ENCODE measurements at regions not wholly inside any gene's neighbourhood (a gene's known extent, or its start where the extent isn't known, plus 50 kb on each side); places are given as distances from the start of the nearest gene placed in this dataset.
A peak's percentile ranks its signal among the peaks of the same experiment; 100 is the strongest.

GRCh38 chr3:180185650-180186049 lies 148.9 kb upstream of the PEX5L start:
- DNase-seq (ENCODE audit: low spot score): no peak

DNA sequence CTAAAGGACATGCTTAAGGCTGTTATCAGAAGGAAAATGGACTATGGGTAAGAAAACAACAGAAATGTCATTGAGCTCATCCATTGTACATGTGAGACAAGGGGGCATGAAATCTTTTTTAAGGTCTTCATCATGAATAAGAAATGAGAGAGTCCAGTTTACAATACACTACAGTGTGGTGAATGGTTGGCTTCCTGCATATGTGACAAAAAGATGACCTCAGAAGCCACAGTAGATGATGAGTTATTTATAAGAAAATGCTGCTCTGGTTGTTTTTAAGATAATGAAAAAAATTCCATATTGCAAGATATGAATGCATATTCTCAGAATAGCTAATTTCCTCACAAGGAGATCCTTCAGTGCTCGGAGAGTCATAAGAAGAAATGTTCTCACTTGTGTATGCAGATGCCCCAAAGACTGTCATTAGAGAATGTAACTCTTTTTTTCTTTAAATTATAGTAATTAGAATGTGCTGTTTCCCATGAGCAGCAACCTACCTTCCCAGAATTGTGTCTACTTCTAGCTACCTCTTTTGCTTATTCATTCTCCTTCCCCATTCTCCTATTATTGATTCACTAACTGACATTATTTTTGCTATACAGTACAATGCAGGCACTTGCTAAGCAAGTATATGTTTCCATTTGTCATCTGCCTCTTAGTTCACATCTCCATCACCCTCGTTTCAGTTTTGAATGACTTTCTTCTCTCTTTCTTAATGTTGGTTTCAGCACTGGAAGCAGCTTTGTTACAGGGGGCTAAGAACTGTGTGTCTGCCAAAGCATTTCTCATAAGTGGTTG lies 152.0 kb upstream of the PEX5L start:
- DNase-seq (ENCODE audit: low spot score): no peak

DNA sequence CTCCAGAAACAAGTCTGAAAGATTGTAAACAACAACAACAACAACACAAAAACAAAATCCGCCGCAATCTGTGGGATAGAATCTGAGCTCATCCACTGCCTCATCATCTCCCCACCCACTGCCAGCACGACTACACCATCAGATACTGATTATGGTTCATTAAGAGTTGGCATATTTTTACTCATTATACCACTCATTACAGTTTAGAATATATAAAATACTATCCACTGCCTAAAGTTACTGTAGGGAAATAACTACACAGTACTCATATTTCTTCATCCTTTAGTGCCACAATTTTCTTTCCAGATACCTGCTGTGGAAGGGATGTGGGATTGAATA lies 152.5 kb upstream of the PEX5L start:
- DNase-seq (ENCODE audit: low spot score): no peak

GRCh38 chr3:180196658-180197057 lies 159.9 kb upstream of the PEX5L start:
- DNase-seq (ENCODE audit: low spot score): no peak

- DNase-seq (ENCODE audit: low spot score): no peak
Observed at GRCh38 chr3:180199417-180199995, 162.8 kb upstream of the PEX5L start.

DNA sequence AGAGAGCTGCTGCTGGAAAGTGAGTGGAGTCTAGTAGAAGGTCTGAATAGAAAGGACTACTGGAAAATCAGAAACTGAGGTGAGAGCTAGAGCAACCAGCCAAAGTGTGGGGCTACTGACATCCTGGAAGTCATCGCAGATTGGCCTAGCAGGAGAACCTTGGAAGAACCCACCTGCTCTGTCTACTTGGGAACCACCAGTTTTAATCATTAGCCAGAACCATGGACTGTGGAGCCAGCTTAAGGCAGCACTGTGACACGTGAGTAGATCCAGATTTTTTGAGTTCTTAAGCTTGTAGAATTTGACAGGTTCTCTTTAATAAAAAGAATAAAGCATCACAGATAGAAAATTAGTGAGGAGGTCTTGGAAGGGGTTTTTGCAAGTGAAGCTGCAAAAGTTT lies 179.1 kb upstream of the PEX5L start:
- no peak for DNase-seq (ENCODE audit: low spot score)

- DNase-seq (ENCODE audit: low spot score): no peak
Observed at GRCh38 chr3:180223268-180223667, 186.5 kb upstream of the PEX5L start.

DNA sequence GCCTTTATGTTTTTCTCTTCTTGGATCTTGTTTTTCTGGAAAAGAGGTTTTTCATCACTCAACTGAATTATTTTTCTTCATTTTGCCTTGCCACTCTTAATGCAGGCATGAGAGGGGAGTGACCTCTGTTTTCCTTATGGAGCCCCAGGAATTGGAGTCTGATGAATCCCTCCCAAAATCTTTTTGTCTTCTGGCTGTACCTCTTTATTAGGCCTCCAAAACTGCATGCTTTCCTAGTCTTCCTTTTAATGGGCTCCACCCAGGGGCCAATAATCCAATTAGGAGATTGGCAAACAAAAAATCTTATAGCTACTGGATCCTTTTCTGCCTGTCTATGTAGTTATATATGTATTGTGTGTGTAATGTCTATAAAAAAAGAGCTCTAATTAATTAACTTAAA lies 192.4 kb upstream of the PEX5L start:
- DNase-seq (ENCODE audit: low spot score): peak; percentile 1

GRCh38 chr3:180239939-180240338 lies 203.2 kb upstream of the PEX5L start:
- no peak for DNase-seq (ENCODE audit: low spot score)

- DNase-seq (ENCODE audit: low spot score): no peak
Observed at GRCh38 chr3:180246688-180247195, 210.0 kb upstream of the PEX5L start.

DNA sequence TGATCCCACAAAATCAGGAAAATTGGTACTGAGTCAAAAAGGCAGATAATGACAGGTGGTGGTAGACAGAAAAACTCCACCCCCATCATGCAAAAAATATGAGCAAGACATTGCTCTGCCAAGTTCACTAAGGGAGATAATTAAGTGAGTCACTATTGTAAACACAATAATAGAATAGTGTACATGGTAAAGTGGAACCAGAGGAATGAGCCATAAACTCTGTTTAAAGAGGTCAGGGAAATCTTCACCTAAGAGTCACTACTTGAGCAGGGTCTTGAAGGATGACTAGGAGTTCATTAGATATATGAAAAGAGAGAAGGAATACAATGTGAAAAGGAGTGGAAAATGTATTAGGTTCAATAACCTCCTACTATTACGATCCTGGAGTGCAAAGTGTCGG lies 213.4 kb upstream of the PEX5L start:
- peak; percentile 60 for DNase-seq (ENCODE audit: low spot score)

GRCh38 chr3:180252683-180253082 lies 215.9 kb upstream of the PEX5L start:
- peak; percentile 82 for DNase-seq (ENCODE audit: low spot score)

GRCh38 chr3:180253283-180253682 lies 216.5 kb upstream of the PEX5L start:
- DNase-seq (ENCODE audit: low spot score): no peak

GRCh38 chr3:180264479-180264878 lies 227.7 kb upstream of the PEX5L start:
- DNase-seq (ENCODE audit: low spot score): no peak

DNA sequence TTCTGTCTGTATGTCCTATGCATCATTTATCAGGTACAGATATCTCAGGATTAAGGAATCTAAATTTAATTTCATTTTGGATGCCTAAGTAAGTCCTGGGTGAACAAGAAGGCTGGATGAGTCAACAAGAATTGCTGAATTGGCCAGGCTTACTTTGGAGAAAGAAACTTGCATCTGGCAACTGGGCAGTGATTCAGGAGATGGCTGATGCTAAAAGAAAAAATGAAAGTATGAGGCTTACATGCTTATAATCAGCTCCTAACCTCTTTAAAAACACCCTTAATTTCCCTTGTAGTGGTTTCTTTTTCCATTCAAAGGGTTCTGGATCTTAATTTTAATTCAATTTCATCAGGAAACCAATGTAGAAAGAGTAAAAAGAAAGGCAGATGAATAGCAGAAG lies 228.8 kb upstream of the PEX5L start:
- no peak for DNase-seq (ENCODE audit: low spot score)

- DNase-seq (ENCODE audit: low spot score): peak; percentile 14
Observed at GRCh38 chr3:180267202-180267843, 230.6 kb upstream of the PEX5L start.

DNA sequence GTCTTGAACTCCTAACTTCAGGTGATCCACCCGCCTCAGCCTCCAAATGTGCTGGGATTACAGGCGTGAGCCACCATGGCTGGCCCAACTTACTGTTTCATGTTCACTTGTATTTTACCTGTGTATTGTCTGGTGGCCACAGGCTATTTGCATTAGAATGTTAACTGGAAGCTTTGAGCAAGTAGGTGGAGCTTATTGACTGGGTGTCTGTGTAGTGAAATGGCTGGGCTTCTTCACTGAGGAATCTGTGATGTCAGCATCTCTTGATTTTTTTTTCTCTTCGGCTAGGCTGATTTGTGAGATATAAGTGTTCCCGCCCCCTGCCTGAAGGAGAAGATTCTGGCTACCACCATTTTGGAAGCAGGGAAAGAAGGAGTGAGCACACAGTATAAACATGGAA lies 237.8 kb upstream of the PEX5L start:
- no peak for DNase-seq (ENCODE audit: low spot score)

DNA sequence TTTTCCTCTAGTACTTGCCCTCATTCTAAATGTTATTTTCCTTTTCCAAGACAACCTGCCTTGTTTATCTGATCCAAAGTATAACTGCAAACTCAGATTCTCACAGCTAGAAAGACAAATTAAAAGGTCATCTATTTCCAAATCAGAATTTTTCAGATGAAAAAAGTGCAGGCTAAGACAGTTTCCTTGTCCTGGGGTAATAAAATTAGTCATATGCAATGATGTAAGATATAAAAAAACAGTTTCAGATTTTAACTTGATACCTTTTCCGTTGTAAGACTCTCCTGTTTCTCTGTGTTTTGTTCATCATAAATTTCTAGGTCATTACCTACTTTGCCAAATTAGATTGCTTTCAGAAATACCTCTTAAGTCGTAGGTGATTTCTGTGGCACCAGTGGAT lies 238.4 kb upstream of the PEX5L start:
- DNase-seq (ENCODE audit: low spot score): no peak

DNA sequence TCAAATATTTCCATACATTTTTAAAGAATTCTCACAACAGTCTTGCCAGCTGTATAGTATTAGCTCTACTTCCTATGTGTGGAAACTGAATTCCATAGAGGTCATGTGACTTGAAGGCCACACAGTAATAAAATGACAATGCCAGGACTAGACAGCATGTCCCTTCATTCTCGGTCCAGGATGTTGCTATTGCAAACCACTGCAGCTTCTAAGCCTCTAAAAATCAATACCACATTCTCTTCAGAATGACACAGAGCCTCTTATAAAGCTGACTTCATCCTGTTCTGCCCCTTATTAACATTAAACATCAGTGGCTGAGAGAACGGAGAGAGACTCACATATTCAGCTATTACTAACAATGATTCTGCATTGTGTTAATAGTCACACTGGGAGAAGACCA lies 240.3 kb upstream of the PEX5L start:
- DNase-seq (ENCODE audit: low spot score): peak; percentile 79

DNA sequence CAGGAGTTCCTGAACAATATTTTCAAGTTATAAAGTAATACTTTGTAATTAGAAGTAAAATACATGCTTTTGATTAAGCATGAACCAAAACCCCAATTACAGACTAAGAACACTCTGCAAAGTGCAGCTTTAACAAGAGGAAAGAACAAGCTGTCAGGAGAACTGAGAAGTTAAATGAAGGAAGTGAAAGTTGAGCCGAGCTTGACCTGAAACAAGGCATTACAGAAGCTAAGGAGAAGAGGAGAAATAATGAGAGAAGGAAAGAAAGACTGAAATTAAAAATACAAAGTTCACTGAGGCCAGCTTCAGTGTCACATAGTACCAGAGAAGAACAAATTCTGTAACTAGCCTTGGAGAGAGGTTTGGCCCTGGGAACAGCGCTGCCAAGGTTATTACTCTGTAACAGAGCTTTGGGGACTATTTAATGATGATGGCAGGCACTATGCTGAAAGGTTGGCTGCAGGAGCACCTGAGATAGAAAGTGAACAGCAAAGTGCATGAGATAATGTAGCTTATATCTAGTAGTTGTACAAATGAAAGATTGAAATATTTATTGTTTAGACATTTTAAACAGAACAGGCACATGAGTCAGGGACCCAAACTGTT lies 241.9 kb upstream of the PEX5L start:
- DNase-seq (ENCODE audit: low spot score): no peak

- peak; percentile 20 for DNase-seq (ENCODE audit: low spot score)
Observed at GRCh38 chr3:180280555-180280954, 243.8 kb upstream of the PEX5L start.

DNA sequence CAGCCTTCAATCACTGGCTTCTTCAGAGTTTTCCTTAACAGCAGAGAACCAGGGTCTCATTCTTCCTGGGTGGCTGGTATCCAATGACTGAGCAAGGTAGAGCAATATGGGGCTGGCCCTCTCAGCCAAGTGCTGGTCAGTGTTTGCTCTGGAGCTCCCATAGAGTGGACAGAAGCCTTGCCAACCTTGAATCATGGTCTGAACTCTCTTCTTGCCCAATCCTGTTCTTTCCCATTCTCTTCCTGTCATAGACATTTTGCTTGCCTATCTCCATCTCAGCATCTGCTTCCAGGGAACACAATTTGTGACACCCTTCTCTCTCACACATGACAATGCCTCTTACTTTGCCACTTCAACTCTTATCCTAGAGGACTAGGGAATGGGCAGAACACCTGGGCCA lies 245.6 kb upstream of the PEX5L start:
- no peak for DNase-seq (ENCODE audit: low spot score)

DNA sequence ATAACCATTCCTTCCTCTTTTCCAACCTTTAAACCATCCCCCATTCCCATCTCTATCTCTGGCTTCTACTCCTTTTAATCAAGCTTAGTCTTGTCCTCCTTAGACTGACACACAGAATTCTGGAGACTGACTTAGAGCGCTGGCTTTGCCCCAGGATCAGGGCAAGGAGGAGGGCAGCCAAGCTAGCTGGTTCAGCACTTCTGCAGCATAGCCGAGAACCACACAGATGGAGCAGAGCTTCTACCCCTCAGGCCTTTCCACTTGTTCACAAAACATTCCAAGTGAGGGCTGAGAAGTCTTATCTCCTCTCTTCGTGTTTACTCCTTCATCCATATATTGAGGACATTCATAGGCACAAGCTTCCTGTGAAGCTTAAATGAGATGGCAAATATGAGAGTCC lies 246.5 kb upstream of the PEX5L start:
- DNase-seq (ENCODE audit: low spot score): no peak

Measured in kidney tubule cell (primary cell).